ENCODE measurements at regions not wholly inside any gene's neighbourhood (a gene's known extent, or its start where the extent isn't known, plus 50 kb on each side); places are given as distances from the start of the nearest gene placed in this dataset.
A peak's percentile ranks its signal among the peaks of the same experiment; 100 is the strongest.

GRCh38 chr13:44191504-44192171 is 182.0 kb upstream of the SERP2 start:
- peak; percentile 59 for DNase-seq (ENCODE audit: low read depth)
- no peak overlapping the region for H3K4me3 ChIP-seq (ENCODE audit: low read depth, low read length)
- TF ChIP-seq, protein P1, sequence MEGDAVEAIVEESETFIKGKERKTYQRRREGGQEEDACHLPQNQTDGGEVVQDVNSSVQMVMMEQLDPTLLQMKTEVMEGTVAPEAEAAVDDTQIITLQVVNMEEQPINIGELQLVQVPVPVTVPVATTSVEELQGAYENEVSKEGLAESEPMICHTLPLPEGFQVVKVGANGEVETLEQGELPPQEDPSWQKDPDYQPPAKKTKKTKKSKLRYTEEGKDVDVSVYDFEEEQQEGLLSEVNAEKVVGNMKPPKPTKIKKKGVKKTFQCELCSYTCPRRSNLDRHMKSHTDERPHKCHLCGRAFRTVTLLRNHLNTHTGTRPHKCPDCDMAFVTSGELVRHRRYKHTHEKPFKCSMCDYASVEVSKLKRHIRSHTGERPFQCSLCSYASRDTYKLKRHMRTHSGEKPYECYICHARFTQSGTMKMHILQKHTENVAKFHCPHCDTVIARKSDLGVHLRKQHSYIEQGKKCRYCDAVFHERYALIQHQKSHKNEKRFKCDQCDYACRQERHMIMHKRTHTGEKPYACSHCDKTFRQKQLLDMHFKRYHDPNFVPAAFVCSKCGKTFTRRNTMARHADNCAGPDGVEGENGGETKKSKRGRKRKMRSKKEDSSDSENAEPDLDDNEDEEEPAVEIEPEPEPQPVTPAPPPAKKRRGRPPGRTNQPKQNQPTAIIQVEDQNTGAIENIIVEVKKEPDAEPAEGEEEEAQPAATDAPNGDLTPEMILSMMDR (IDR thresholded peaks at IDR 0.05; ENCODE audit: control insufficient read depth, extremely low read depth, insufficient read depth): peak; percentile 66

DNA sequence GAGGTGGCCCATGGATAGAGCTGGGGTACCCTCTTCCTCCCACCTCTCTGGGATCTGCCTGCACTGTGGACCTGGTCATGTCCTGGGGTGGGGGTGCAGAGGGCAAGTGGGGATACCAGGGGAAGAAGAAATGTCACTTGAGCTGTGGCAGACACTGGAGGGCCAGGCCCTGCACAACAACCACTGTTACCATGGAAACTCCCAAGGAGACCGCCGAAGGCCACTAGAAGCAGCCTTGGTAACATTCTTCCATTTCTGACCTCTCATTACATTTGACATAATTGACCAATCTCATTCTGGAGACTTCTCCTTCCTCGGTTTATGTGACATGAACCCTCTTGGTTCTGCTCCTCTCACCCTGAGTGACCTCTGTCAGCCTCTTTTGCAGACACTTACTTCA is 179.9 kb upstream of the SERP2 start:
- no peak for DNase-seq (ENCODE audit: low read depth)
- no peak overlapping the region for H3K4me3 ChIP-seq (ENCODE audit: low read depth, low read length)
- TF ChIP-seq, protein P1 (IDR thresholded peaks at IDR 0.05; ENCODE audit: control insufficient read depth, extremely low read depth, insufficient read depth): no peak

DNA sequence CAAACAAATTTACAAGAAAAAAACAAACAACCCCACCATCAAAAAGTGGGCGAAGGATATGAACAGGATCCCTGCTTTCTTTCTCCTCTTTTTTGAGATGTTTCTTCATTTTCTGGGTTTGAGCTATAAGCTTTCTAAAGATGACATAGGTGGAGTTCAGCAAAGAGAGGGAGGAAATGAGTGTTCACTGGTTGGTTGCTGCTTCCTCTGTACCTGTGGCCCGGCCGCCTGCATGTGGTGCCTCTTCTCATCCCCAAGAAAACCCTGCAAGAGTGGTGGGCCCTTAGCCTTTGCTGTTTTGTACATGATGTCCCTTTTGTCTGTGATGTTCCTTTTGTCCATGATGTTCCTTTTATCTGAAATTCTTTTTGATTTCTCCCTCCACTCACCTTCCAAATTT is 178.4 kb upstream of the SERP2 start:
- DNase-seq (ENCODE audit: low read depth): no peak
- no peak overlapping the region for H3K4me3 ChIP-seq (ENCODE audit: low read depth, low read length)

GRCh38 chr13:44196196-44196751 is 177.3 kb upstream of the SERP2 start:
- TF ChIP-seq, protein P1 (IDR thresholded peaks at IDR 0.05; ENCODE audit: control insufficient read depth, extremely low read depth, insufficient read depth): no peak
- DNase-seq (ENCODE audit: low read depth): no peak
- H3K4me3 ChIP-seq (ENCODE audit: low read depth, low read length): no peak overlapping the region

More for the DNA sequence above, 178.4 kb upstream of the SERP2 start:
- TF ChIP-seq, protein P1 (IDR thresholded peaks at IDR 0.05; ENCODE audit: control insufficient read depth, extremely low read depth, insufficient read depth): no peak

DNA sequence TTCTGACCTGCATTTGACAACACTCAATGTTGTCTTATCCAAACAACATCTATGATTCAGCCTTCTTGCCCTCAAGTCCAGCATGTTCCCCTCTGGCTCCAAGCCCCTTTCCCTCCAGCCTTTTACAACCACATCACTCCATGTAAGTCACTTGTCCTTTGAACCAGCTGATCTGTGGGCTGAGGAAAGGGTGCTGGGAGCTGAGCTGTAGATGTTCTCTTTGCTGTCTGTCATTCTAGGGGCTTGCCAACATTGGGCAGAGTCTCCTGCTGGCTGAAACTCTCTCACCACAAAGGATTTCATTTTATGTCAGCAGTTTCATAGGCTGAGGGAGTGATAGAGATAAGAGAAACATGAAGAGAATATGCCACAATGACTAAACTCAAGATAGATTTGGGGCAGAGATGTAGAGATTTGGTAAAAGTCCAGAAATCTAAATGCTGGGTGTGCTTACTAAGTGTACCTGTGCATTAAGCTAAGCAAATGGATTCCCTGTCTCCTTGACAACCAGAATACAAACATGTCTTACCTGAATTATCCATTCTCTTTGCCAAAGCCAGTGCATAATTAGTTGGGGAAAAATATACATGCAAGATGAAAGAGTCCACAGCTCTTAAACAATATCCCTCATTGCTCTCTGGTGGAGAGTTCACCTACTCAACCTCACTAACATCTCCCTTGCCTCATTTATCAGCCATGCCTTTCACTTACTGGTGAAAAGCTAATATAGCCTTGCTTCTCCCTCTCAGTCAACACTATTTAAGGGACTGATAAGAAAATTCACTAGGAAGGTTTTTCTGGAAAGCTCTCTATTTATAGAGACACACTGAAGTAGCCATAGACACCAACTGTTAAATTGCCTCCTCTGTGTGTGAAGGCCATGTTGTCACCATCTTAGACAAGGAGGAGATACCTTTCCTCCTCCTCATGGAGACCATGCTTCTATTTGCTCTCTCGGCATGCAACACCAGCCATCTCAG is 175.5 kb upstream of the SERP2 start:
- TF ChIP-seq, protein P1 (IDR thresholded peaks at IDR 0.05; ENCODE audit: control insufficient read depth, extremely low read depth, insufficient read depth): no peak
- no peak for DNase-seq (ENCODE audit: low read depth)

GRCh38 chr13:44198826-44199225 is 174.8 kb upstream of the SERP2 start:
- TF ChIP-seq, protein P1 (IDR thresholded peaks at IDR 0.05; ENCODE audit: control insufficient read depth, extremely low read depth, insufficient read depth): no peak
- no peak for DNase-seq (ENCODE audit: low read depth)
- no peak overlapping the region for H3K4me3 ChIP-seq (ENCODE audit: low read depth, low read length)

More for the DNA sequence above, 175.5 kb upstream of the SERP2 start:
- H3K4me3 ChIP-seq (ENCODE audit: low read depth, low read length): no peak overlapping the region

Data from LNCaP clone FGC (cell line).